HG03342 (cell line): ENCODE measurements at regions not wholly inside any gene's neighbourhood (a gene's known extent, or its start where the extent isn't known, plus 50 kb on each side); places are given as distances from the start of the nearest gene placed in this dataset.
"Not testable (repeated sequence)": the region's sequence is repeated elsewhere in the genome, so short reads cannot be mapped to it uniquely, and the experiment has no call there.

Experiments
- ATAC-seq: cut with Tn5 transposase; IDR thresholded peaks from one replicate; pipeline ENCODE4 v1.9.1; 2021; ENCODE audit warnings: mild to moderate bottlenecking, moderate library complexity; ENCODE audit not compliant: unreplicated experiment

DNA sequence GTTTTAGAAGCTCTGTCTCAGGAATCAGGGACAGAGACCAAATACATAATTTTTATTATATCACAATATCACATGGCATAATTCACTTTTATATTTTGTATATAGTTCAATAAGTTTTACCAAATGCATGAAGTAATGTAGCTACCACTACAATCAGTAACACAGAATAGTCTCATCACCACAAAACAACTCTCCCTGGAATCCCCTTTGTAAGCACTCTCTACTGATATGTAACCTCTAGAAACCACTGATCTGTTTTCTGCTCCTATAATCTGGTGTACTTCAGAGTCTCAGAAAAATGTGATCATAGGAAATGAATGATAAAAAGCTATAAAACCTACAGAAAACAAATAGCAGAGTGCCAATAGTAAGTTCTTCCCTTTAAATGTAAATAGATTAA, 1465.9 kb downstream of the SPATA31A7 start:
- ATAC-seq, result not testable (repeated sequence)

DNA sequence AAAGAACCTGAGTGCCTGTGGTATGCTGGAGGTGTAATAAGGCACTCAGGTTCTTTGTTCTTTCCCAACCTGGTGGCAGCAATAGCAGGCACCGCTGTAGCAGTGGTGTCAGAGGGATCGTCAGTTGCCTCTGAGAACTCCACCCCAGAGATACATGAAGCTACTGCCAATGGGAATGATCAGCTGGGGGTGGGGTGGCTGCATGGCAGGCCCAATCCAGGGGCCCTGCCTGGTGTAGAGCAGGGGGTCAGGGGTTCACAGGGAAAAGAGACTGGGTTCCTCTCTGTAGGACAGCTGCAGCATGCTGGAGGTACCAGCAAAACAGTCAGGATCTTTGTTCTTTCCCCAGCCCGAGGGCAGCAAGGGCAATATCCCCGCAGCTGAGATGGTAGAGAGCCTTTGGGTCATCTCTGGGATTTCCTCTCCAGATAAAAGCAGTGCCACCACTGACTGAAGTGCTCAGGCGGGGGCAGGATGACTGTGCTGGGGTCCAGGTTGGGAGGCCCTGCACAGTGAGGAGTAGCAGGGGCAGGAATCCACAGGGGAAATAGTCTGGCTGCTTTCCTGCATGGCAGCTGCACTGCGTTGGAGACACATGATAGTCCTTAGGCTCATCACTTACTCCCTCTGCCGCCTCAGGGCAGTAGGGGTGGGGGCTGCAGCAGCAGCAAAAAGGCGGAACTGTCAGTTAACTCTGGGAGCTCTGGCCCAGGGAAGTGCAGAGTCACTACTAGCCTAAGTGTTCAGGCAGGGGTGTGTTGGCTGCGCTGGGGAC, 1473.1 kb downstream of the SPATA31A7 start:
- ATAC-seq, result not testable (repeated sequence)

DNA sequence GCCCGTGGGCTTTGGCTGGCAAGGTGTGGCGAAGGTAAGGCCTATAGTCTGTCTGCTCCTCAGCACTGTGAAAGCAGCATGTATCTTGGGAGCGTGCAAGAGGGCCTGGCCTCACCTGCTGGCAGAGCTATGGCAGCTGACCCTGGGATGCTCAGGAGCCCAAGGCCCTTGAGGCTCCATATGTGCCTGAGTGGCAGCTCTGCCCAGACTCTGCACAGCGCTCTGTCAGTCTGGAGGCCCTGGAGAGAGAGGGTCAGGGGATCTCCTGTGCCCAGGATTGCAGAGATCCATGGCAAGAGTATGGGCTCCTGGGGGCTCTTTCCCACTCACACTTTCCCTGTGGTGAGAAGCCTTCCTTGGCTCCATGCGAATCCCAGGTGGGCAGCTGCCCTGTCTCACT, 1473.7 kb downstream of the SPATA31A7 start:
- ATAC-seq, result not testable (repeated sequence)

- ATAC-seq, result not testable (repeated sequence)
Observed at GRCh38 chr9:62667137-62667824, 1477.4 kb downstream of the SPATA31A7 start.

DNA sequence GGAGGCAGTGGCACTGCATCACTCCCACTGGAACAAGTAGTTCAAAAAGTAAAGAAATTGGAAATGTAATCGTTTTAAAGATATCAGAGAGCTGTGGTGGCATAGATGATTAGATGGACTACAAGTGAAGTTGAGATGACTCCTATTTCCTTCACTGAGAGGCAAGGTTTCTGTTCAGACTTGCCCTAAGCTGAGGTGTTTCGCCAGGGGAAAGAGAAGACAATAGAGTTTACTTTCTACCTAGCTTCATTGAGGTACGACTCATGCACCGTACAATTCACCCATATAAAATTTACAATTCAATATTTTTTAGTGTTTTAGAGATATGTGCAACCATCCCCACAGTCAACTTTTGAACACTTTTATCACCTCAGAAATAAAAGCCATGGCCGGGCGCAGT, 1487.2 kb downstream of the SPATA31A7 start:
- ATAC-seq, result not testable (repeated sequence)

DNA sequence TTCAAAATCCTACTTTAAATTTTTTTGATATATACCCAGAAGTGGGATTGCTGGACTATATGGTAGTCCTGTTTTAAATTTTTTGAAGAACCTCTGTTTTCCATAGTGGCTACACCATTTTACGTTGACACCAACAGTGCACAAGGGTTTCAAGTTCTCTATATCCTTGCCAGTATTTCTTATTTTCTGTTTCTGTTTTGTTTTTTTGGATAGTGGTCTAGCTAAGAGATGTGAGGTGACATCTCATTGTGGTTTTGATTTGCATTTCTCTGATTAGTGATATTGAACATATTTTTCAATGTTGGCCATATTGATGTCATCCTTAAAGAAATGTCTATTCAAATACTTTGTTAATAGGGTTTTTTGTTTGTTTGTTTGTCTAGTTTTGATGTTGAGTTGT, 1488.5 kb downstream of the SPATA31A7 start:
- ATAC-seq, result peak; percentile 85

DNA sequence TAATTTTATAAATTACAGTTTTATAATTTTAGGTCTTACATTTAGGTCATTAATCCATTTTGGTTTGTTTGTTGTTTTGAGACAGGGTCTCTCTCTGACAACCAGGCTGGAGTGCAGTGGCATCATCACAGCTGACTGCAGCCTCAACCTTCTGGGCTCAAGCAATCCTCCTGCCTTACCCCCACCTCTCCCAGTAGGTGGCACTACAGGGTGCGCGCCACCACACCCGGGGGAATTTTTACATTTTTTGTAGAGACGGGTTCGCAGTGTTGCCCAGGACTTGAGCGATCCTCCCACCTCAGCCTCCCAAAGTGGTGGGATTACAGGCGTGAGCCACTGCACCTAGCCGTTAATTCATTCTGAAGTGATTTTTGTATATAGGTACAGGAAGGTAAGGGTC, 1489.2 kb downstream of the SPATA31A7 start:
- ATAC-seq, result not testable (repeated sequence)

DNA sequence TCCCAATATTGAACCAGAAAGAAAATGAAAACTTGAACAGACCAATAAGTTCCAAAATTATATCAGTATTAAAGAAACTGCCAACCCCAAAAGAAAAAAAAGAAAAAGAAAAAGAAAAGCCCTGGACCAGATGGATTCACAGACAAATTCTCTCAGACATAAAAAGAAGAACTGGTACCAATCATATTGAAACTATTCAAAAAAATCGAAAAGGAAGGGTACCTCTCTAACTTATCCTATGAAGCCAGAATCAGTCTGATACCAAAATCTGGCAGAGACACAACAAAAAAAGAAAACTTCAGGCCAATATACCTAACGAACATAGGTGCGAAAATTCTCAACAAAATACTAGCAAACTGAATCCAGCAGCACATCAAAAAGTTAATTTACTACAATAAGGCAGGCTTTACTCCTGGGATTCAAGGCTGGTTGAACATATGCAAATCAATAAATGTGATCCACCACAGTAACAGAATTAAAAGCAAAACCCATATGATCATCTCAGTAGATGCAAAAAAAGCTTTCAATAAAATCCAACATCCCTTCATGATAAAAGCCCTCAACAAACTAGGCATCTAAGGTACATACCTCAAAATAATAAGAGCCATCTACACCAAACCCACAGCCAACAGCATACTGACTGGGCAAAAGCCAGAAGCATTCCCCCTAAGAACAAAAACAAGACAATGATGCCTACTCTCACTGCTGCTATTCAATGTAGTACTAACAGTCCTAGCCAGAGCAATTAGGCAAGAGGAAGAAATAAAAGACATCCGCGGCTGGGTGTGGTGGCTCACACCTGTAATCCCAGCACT, 1495.2 kb downstream of the SPATA31A7 start:
- peak; percentile 76 for ATAC-seq

DNA sequence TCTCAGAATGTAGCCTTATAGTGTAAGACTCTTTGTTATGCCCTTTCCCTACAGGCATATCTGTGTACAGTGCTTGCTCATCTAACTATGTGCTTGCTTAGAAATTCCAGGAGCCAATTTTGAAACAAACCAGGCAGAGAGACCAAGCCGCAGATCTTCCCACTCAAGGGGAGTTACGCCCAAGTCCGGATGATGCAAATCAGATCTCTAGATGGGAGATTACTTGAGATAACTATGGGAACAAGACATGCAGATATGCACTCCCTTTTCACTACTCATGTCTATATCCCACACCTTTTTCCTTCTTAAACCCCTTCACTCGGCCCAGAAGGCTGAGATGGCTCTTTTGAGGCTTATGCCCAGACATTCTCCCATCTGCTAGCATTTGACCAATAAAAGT, 1496.5 kb downstream of the SPATA31A7 start:
- ATAC-seq, result not testable (repeated sequence)

DNA sequence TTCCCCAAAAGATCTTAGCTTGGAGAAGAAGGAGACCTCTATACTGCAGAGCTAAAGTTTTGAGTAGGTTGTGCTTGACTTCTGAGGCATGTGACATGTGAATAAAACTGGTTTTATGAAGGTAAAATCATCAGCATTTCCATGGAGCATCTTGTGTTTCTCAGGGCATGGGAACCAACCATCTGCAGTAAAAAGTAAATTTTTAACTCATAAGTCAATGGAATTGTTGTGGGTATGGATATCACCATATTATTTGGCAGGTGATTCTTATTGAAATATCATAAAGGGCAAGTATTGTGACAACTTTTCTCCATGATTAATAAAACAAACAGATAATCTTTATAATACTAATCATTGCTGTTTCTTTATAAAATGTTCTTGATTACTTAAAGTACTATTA, 1503.2 kb downstream of the SPATA31A7 start:
- ATAC-seq, result not testable (repeated sequence)

DNA sequence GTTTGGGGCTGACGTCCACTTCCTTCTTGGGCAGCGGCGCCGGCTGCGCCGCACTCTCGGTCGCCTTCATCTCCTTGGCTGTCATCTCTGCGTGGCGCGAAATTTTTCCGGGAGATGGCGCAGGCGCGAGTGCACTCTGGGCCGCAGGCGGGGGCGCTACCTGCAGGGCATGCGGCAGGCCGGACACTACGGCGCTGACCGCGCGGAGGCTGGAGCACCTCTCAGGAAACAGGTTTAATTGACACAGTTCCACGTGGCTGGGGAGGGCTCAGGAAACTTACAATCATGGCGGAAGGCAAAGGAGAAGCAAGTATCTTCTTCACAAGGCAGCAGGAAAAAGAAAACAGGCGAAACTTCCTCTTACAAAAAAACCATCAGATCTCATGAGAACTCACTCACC, 1521.5 kb downstream of the SPATA31A7 start:
- ATAC-seq, result not testable (repeated sequence)

DNA sequence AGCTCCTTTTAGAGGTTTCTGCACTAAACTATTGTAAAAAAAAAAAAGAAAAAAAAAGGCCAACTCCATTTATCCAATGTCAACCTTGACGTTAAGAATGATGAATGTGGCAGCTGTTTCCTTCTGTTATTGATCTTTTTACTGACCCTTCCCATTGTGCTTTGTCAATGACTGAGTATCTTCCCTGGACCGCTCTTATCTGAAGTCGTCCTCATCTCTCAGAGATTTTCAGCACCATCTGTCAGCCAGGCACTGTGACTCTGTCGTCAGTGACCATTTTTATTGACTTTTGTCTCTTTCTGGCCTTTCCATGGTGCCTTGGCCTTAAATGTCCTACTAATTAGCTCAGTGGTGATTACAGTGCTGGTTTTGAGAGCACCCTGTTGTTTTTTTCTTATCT, 1535.7 kb downstream of the SPATA31A7 start:
- not testable (repeated sequence) for ATAC-seq

GRCh38 chr9:62730229-62731000, 1540.6 kb downstream of the SPATA31A7 start:
- peak; percentile 93 for ATAC-seq

GRCh38 chr9:62731015-62731414, 1541.2 kb downstream of the SPATA31A7 start:
- not testable (repeated sequence) for ATAC-seq

DNA sequence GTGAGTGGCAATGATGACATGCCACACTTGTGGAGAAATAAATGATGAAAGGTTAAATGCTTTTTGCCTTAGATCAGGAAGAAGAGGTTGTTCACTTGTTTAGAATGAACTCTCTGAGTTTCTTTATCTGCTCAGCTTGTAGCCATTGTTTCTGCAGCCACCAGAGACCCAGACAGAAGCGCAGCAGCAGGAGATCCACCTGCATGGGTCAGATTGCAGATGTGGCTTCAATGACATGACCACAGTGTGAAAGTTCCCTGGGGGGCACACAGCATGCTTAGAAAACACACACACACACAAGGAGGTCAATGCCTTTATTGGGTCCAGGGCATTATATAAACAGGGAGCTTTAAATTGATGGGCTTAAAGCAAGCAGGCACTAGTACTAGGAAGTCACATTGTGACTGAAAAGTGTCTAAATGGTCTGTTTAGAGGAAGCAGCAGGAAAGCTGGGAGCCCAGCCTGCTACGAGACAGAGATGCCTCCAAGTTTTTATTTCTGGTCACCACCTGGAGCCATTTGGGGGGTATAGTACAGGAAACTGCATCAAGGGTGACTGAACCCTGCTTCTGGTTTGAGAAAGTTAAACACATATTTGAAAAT, 1547.3 kb downstream of the SPATA31A7 start:
- ATAC-seq, result not testable (repeated sequence)

- not testable (repeated sequence) for ATAC-seq
Observed at GRCh38 chr9:62737915-62738314, 1548.1 kb downstream of the SPATA31A7 start.

GRCh38 chr9:62745774-62746529, 1556.1 kb downstream of the SPATA31A7 start:
- ATAC-seq, result not testable (repeated sequence)
